HG02884 (cell line): ENCODE measurements at regions not wholly inside any gene's neighbourhood (a gene's known extent, or its start where the extent isn't known, plus 50 kb on each side); places are given as distances from the start of the nearest gene placed in this dataset.
"Not testable (repeated sequence)": the region's sequence is repeated elsewhere in the genome, so short reads cannot be mapped to it uniquely, and the experiment has no call there.

Experiments used
- ATAC-seq: cut with Tn5 transposase; IDR thresholded peaks from one replicate; pipeline ENCODE4 v1.9.1; 2021; ENCODE audit warnings: mild to moderate bottlenecking, moderate library complexity; ENCODE audit not compliant: unreplicated experiment

DNA sequence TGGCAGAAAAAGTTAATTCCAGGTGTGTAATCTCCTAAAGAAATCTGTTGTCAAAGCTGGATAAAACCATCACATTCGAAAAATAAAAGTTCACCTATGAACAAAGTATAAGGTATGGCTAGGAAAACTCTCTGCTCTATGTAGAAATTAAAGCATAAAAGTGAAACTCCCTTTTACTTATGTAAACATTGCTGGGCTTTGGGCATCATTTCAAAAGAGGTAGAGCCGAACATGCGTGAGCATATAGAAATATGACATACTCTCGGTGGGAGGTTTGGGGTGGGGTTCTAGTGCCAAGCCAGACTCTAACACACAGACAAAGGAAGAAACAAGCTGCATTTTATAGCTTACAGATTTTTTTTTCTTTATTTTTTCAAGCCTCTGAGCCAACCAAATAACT lies 306.8 kb upstream of the ATP11B start:
- no peak for ATAC-seq

DNA sequence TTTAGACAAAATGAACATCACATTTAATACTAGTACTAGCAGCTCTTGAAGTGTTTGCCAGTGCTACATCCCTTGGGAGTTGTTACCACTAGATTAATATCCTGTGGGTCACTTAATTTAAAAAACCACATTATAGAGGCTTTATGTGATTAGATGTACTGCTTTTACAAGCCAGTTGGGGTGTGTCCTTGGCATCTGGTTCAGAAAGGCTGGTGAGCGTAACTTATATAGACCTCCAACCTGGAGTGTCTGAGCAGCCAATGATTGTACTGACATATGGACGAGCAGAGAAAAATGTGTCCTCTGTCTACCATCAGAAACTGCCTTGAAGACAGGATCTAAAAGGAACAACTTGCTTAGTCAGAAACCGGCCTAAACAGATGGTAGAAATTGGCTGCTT lies 306.2 kb upstream of the ATP11B start:
- no peak for ATAC-seq

DNA sequence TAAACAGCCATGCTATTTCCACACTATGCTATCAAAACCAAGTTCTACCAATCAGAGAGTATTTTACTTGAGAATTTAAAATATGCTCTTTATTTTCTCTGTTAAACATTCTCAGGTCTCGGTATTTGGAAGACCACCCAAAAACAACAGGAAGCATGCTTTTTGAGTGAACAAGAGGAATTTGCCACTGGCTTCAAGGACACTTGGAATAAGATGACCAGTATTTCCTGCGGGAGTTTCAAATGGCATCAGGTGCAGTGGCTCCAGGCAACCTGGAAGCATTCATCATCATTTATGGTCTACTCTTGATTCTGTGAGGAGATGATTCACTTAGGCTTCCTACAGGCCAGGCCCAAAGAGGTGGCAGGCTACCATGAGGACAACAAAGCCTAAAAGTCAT lies 305.7 kb upstream of the ATP11B start:
- ATAC-seq = no peak

DNA sequence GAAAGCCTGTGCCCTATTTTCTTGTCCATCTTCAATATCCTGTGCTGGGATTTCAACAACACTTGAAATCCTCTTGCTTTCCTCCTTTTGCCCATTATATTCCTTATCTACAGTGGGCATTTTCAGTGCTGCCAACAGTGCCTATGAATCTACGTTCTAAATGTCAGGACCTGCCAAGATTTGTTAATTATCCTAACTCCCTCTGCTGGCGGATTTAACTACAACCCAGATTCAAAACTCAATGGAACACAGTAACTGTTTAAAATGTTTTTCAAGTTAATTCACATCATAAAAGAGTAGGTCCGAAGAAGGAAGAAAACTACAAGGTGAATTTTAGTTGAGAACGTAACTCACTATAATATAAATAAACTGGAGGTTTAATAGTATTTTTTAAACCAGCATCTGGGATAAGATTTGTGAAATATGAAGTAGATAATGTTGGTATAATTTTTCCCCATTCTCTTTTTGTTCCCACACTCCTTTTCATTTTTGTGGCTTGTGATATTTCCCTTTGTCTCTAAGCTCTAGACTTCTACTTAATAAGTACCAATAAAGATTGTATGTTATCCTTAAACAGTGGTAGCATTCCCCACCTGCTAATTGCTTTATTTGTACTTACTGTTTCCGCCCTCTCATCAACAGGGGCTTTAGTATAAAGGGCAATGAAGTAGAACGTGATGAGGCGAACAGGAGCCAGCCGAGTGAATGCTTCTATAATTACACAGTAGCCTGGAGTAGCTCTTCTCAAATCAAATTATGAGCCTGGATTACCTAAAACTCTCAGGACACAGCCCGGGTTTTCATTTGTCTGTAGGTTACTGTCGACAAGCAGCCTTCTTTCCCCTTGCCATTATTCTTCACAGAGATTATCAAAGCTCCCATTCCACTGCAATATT lies 302.5 kb upstream of the ATP11B start:
- ATAC-seq = no peak

DNA sequence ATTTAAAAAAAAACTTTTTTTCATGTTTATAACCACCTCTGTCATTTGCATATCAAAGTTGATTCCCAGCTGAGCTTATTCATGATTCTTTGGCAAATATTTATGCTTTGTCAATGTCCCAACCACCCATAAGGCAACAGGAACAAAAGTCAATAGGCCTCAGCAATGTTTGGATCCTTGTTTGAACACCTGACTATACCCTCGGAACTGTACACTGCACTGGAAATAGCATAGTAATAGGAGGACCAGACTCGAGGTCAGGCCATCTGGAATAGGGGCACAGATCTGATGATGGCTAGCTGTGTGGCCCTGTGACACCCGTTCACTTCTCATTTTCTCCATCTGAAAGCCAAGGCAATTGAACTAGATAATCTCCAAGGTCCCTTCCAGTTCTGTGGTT lies 301.7 kb upstream of the ATP11B start:
- ATAC-seq = no peak

DNA sequence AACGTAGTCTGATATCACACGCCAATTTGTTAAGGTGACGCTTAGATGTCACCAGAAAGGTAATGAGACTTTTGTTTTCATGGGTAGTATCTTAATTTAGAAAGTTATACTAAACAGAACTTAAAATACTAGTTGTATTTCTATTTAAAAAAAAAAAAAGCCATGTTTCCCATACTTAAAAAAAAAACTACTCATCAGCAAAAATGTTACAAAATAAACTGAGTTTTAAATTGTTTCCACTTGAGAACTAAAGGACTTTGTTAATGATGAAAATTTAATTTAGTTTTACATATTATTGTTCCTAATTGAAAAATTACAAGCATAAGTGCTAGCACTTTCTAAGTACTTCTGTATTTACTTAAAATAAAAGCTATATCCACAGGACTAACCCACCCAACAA lies 300.8 kb upstream of the ATP11B start:
- ATAC-seq = no peak

DNA sequence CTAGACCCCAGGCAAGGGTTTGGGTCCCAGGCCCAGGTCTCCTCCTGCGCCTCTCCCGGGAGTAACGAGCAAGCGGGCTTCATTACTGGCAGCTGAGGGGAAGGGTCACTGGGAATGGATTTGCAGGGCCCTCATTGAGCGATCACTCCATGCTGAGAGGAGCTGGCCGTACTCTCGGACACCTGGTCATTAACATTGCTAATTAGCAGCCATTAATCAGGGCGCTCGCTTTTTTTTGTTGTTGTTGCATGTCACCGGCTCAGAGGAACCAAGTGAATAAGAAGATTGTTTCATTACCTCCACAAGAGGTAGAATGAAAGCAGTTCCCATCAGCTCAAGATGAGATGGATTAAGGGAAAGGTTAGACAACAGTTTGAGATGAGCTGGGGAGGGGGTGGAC lies 293.0 kb upstream of the ATP11B start:
- ATAC-seq = no peak

DNA sequence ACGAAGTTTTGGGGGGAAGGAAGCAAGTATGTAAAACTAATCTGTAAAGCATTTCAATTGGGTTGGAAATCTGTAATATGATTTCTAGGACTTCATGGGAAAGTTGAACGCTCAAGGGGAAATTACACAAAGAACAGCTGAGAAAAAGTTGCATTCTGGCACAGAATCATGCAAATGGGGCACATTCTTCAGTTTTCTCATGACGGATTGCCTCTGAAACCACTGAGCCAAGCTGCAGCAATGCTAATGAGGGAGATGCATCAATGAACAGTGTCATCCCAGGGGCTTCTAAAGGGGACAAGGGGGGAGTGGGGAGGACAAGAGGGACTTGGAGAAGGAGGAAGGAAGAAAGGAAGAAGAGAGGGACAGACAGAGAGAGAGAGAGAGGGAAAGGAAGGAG lies 291.4 kb upstream of the ATP11B start:
- no peak for ATAC-seq

DNA sequence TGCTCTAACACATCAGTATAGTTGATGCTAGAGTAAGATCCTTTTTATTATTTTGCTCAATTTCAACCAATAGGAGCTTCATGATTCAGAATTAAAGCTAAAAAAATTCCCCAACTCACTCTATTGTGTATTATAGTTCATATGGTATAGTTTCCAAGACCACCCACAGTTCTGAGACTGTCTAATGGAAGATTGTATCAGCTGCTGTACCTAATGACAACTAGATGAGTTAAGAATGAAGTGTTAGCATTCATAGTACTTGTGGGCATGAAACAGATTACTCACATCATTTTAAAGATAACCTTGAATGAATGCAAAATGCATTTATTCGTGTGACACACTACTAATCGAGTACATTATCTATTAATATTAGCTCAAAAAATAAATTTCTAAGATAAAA lies 289.9 kb upstream of the ATP11B start:
- ATAC-seq = no peak

DNA sequence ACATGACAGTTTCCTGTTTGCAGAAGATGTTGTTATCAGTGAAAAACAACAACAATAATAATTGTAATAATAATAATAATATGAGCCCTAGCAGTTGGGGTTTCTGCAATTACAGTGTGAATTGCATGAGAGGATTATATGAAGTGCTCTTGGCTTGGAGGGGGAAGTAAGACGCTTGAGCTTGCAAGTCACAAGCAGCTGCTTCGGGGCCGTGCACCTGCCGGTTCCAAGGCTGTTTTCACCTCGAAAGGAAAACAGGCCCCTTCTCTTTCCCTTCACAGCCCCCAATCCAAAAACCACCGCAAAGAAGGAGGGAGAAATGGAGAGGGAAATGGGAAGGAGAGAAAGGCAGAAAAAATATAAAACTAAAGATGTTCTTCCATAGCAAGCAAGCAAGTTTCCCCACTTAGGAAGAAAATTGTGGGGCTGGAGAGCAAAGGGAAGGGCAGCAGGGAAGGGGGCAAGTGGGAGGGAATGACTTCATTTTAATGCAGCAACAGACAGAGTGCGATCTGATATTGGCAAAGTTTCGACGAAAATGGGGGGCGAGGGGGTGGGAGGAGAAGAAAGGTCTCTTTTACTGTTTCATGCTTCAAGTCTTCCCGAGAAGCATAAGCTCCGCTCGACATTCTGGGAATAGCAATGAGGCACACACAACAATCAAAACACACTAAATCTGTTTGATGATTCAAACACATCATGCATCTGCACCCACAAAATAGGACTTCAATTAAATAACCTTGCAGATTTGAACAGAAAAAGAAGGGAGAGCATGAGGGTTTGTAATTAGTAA lies 284.2 kb upstream of the ATP11B start:
- ATAC-seq = no peak

DNA sequence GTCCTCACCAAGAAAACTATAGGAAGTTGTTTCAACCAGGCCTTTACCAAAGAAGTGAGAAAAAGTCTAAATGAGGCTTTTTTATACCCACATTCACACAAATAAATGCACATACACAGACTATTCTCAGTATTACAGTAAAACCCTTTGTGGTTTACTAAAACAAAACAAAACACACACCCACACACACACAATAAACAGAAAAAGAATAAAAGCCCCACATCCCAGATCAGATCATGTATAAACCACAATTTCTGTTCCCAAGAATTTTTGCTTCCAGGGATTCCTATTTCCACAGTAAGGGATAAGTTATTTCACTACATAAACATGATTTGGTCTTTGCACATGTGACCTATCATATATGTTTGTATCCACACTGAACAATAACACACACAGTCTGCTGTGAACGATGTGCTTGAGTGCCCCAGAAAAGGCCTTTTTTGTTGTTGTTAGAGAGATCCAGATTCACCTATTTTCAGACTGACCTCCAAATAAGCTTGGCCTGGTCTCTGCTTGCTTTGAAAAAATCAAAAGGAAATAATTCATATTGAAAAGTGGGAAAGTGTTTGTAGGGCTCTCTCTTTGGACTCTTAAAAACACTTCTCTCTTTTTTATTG lies 283.4 kb upstream of the ATP11B start:
- ATAC-seq = no peak

DNA sequence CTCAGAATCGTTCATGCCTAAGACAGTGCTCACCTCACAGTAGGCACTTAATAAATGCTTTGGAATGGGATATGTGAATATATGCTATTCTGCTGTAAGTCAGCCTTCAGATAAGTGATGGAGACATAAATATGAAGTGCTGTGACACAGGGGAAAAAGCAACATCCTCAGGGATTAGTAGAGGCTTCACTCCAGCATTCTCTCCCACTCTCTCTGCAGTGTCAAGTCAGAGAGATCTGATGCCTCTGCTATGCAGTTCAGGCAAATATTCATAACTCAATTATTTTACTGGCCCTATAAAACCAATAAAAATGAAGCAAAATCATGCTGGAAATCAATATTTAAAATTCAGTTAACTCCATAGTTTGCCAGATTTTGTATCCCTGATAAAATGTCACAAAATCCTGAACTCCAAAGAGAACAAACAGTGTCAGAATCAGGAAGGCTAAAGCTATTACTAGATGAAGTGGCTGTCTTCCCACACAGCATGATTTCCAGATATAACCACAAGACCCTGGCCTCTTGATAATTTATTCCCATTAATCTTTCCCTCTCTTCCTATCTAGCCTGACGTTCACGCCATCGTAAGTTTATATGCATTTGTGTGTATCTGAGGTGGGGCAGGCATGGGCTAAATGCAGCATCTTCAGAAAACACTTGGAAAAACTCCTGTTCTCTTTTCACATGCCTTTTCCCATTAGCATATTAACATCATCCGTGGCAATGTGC lies 278.9 kb upstream of the ATP11B start:
- no peak for ATAC-seq

DNA sequence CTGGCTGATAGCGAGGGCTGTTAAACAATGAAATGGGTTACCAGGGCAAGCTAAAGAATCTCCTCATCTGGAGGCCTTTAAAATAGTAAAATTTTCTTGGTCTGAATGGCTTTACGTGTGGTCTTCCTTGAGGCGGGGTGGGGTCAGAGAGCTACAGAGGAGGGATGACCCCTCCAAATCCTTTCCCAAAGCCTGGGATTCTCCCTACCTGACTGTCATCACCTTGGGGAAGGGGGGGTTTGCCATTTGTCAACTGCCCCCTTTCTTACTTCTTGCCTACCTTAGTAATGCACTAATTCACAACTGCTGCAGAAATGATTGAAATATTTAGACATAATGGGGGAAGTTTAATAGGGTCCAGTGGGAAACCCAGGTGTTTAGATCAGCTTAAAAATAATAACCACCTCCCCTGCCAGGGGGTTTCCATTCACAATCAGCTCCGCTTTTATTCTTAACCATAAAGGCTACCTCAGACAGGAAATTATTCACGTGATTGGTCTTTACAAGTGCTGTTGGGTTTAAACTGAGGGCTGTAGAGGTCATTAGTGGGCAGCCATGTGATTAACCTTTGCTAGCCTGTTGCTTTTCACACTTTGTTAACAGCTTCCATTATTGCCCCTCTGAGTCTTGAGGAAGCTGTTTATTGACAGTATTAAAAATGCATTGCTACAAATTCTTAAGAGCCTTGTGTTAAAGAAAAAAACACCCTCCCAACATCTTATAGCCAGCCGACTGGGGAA lies 276.5 kb upstream of the ATP11B start:
- no peak for ATAC-seq

DNA sequence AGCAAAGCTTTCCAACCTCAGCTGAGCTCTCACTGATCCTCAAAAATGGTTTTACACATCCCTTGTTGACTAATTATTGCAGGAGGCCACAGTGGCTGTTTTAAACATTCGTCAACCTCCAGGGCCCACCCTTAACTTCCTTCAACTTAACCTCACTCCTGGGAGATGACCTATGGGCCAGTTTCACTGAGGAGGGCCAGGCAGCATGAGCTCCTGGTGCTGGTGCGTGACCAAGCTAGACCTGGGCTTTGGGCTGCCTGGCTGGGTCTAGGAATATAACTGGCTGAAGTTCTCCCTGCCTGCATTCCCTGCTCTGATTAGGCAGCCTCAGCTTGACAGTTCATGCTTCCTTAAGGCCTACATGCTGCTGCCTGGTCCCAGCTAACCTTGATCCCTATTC lies 273.7 kb upstream of the ATP11B start:
- ATAC-seq = no peak

DNA sequence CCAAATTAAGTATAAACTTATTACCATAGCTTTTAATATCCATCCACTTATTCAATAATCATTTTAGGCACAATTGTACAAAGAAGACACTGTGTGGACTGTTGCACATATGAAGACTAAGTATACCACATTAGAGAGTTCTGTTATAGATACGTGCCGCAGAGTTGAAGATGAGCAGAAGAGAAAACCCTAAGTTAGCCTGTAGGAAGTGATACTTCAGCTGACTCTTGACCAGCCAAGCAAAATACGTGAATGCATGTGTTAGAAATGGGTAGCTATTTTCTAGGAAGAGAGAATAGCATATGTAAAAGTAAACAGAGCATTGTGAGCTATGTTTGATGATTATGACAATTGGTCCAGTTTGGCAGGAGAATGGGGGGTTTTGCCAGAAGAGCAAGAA lies 272.0 kb upstream of the ATP11B start:
- ATAC-seq = no peak

DNA sequence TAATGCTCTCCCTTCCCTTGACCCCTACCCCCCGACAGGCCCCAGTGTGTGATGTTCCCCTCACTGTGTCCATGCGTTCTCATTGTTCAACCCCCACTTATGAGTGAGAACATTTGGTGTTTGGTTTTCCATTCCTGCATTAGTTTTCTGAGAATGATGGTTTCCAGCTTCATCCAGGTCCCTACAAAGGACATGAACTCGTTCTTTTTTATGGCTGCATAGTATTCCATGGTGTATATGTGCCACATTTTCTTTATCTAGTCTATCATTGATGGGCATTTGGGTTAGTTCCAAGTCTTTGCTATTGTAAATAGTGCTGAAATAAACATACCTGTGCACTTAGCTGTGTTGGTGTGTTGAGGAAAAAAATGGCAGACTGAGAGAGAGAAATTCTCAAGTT lies 269.9 kb upstream of the ATP11B start:
- ATAC-seq = not testable (repeated sequence)

DNA sequence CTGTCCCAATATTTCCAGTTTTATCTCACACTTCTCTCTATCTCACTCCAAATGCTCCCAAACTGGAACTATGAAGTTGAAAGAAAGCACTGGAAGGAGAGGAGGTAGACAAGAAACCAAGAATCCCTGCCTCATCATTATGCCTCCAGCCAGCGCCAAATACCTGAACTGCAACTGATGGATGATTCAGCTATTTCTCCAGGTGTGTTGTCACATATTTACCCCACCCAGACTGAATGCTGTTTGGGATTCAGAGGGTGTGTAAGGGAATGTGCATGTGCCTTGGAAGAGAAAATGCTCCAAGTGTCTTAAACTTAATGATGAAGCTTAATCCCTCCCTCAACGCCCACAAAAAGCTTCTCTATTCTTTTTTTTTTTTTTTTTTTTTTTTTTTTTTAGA lies 269.5 kb upstream of the ATP11B start:
- no peak for ATAC-seq

DNA sequence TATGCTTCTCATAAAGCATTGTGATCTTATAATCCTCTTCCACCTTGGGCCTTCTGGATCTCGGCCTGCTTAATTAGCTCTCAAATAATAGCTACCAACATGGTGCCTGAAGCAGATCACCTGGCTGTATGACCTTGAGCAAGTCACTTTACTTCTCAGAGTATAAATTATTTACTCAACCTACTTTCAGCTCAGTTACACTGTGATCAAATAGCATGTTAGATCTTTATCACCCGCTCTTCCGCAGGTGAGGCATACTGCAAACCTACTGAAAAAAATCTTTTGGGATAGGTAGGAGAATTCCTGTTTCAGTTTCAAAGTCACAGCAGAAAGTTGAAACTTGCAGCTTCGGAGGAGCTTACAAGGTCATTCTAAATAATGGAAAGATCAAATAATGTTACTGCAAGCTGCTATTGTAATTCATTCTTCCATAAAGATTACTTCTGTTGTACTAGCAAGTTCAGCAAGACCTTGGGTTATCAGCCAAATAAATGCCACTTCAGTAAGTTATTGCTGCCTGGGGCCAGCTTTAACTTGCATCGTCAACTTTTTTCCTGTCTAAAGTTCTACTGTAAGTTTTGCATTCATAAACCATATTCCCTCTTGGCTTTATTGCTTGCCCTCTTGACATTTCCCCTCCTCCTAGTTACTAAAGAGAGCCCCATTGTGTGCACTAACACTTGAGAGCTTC lies 268.4 kb upstream of the ATP11B start:
- ATAC-seq = no peak

DNA sequence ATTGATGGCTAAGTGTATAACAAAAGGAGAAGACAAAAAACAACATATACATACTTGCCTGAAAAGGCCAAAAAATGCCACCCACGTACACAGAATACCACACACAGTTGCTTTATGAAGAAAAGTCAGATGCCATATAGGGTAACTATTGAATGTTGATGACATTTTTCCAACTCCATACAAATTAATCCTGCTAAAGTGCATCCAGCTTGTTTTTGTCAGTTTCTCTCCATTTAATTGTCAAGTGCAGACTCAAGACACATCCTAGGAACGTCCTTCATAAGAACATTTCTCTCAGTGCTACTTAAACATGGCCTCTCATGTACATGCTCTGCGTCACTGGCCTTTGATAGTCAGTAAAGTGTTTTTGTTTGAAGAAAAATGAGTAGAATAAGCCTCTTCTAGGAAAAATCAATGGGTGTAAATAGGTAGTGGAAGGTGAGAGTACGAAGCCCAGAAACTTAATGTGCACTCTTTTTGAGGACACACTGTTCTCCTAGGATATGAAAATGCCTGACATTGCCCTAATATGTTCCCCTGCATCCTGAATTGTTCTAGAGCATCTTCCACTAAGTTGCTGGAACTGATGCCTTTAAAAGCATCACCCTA lies 267.4 kb upstream of the ATP11B start:
- ATAC-seq = no peak
